Brain microvascular endothelial cell (primary cell): ENCODE measurements at regions not wholly inside any gene's neighbourhood (a gene's known extent, or its start where the extent isn't known, plus 50 kb on each side); places are given as distances from the start of the nearest gene placed in this dataset.

Experiments
- DNase-seq: peaks from one replicate; pipeline ENCODE4 v3.0.0-alpha.2; 2020
- H3K27ac ChIP-seq: fragments of 250-450 bp; sonication (Bioruptor Pico); 2 replicates; pipeline ENCODE4 v1.5.1; 2020; ENCODE audit warnings: mild to moderate bottlenecking, moderate library complexity
- H3K27me3 ChIP-seq: fragments of 250-450 bp; sonication (Bioruptor Pico); replicated peaks from 2 replicates; pipeline ENCODE4 v1.5.1; 2020; ENCODE audit warnings: mild to moderate bottlenecking
- H3K36me3 ChIP-seq: fragments of 250-450 bp; sonication (Bioruptor Pico); replicated peaks from 2 replicates; pipeline ENCODE4 v1.5.1; 2020; ENCODE audit warnings: mild to moderate bottlenecking
- H3K4me3 ChIP-seq: 2 replicates; pipeline ENCODE4 v1.5.1; 2011; ENCODE audit warnings: low read depth, mild to moderate bottlenecking, control low read depth, low read length, moderate library complexity
- CTCF ChIP-seq: IDR thresholded peaks from 2 replicates; pipeline ENCODE4 v1.5.1; 2011; ENCODE audit warnings: low read depth, mild to moderate bottlenecking, moderate library complexity, low read length, control low read depth, inconsistent platforms; ENCODE audit errors: missing control alignments
- in situ Hi-C: cut with HindIII; loops from 2 replicates; pipeline ENCODE4 v1.10.0; 2017; ENCODE audit warnings: low sequenced_read_pairs, low pct_ligation_motif_present

- H3K27ac ChIP-seq: peak overlapping the region; percentile 98
- no peak for TF ChIP-seq CTCF
- in situ Hi-C loops: no loop called here
These were observed 88.7 kb upstream of the RAP1B start for GRCh38 chr12:68521848-68522502.

GRCh38 chr12:68529466-68529865 lies 81.2 kb upstream of the RAP1B start:
- Histone ChIP-seq H3K4me3 (no peak overlapping the region), H3K27ac (no peak overlapping the region), H3K27me3 (no peaks in the 10 kb centered on the region), H3K36me3 (no peaks in the 10 kb centered on the region)
- in situ Hi-C loops: no loop called here
- DNase-seq: no peak
- TF ChIP-seq CTCF: no peak

More at GRCh38 chr12:68521848-68522502, 88.7 kb upstream of the RAP1B start:
- no peak overlapping the region for H3K4me3 ChIP-seq
- H3K36me3 ChIP-seq: no peaks in the 10 kb centered on the region
- H3K27me3 ChIP-seq: no peaks in the 10 kb centered on the region
- peak; percentile 6 for DNase-seq

- Histone ChIP-seq H3K4me3 (no peak overlapping the region), H3K27me3 (no peaks in the 10 kb centered on the region), H3K36me3 (no peaks in the 10 kb centered on the region), H3K27ac (no peak overlapping the region)
- no peak for TF ChIP-seq CTCF
- in situ Hi-C loops: no loop called here
- no peak for DNase-seq
These were observed 80.8 kb upstream of the RAP1B start for GRCh38 chr12:68529869-68530268.

- in situ Hi-C loops: no loop called here
- H3K4me3 ChIP-seq: no peak overlapping the region
- no peak for DNase-seq
- TF ChIP-seq CTCF: no peak
- no peak overlapping the region for H3K27ac ChIP-seq
- H3K36me3 ChIP-seq: no peaks in the 10 kb centered on the region
- H3K27me3 ChIP-seq: no peaks in the 10 kb centered on the region
These were observed 80.4 kb upstream of the RAP1B start for GRCh38 chr12:68530299-68530698.

GRCh38 chr12:68530965-68531364 lies 79.7 kb upstream of the RAP1B start:
- H3K27me3 ChIP-seq: no peaks in the 10 kb centered on the region
- no peak for TF ChIP-seq CTCF
- peak; percentile 73 for DNase-seq
- no peak overlapping the region for H3K4me3 ChIP-seq
- H3K36me3 ChIP-seq: no peaks in the 10 kb centered on the region
- in situ Hi-C loops: no loop called here
- no peak overlapping the region for H3K27ac ChIP-seq
